Activated naive CD4-positive, alpha-beta T cell treated with anti-CD3 and anti-CD28 coated beads, Interleukin-2, amount 50 U/mL, for 24 hours (primary cell): ENCODE measurements at regions not wholly inside any gene's neighbourhood (a gene's known extent, or its start where the extent isn't known, plus 50 kb on each side); places are given as distances from the start of the nearest gene placed in this dataset.

ENCODE experiments used
- H3K27ac Mint-ChIP-seq: one replicate; pipeline ENCODE4 v1.8.0; 2021; ENCODE audit warnings: mild to moderate bottlenecking, mixed read lengths
- H3K27me3 Mint-ChIP-seq: one replicate; pipeline ENCODE4 v1.8.0; 2021; ENCODE audit warnings: mixed read lengths
- H3K36me3 Mint-ChIP-seq: one replicate; pipeline ENCODE4 v1.8.0; 2021; ENCODE audit warnings: mixed read lengths
- H3K4me1 Mint-ChIP-seq: one replicate; pipeline ENCODE4 v1.8.0; 2021; ENCODE audit warnings: mixed read lengths
- H3K4me3 Mint-ChIP-seq: one replicate; pipeline ENCODE4 v1.8.0; 2021; ENCODE audit warnings: mild to moderate bottlenecking, mixed read lengths
- H3K9me3 Mint-ChIP-seq: one replicate; pipeline ENCODE4 v1.8.0; 2021; ENCODE audit warnings: mixed read lengths

- H3K4me3 Mint-ChIP-seq: no peak overlapping the region
- H3K27ac Mint-ChIP-seq: no peak overlapping the region
- H3K9me3 Mint-ChIP-seq: no peaks in the 10 kb centered on the region
- no peaks in the 10 kb centered on the region for H3K4me1 Mint-ChIP-seq
- no peaks in the 10 kb centered on the region for H3K36me3 Mint-ChIP-seq
- H3K27me3 Mint-ChIP-seq: peaks cover 6% of the 10 kb centered on the region
Measured at GRCh38 chr11:121793916-121794315, 322.1 kb downstream of the BLID start.

- H3K9me3 Mint-ChIP-seq: no peaks in the 10 kb centered on the region
- no peak overlapping the region for H3K4me3 Mint-ChIP-seq
- no peaks in the 10 kb centered on the region for H3K4me1 Mint-ChIP-seq
- no peaks in the 10 kb centered on the region for H3K36me3 Mint-ChIP-seq
- no peak overlapping the region for H3K27ac Mint-ChIP-seq
- peaks cover 10% of the 10 kb centered on the region for H3K27me3 Mint-ChIP-seq
Measured at GRCh38 chr11:121793291-121793690, 322.7 kb downstream of the BLID start.

GRCh38 chr11:121792185-121792584 lies 323.8 kb downstream of the BLID start:
- no peaks in the 10 kb centered on the region for H3K4me1 Mint-ChIP-seq
- H3K27ac Mint-ChIP-seq: no peak overlapping the region
- H3K9me3 Mint-ChIP-seq: no peaks in the 10 kb centered on the region
- H3K27me3 Mint-ChIP-seq: peaks cover 10% of the 10 kb centered on the region
- H3K4me3 Mint-ChIP-seq: no peak overlapping the region
- H3K36me3 Mint-ChIP-seq: no peaks in the 10 kb centered on the region

GRCh38 chr11:121790430-121790829 lies 325.6 kb downstream of the BLID start:
- Mint-ChIP-seq H3K36me3 (peaks cover 2% of the 10 kb centered on the region), H3K4me1 (no peaks in the 10 kb centered on the region), H3K9me3 (peaks cover 7% of the 10 kb centered on the region), H3K4me3 (no peak overlapping the region), H3K27ac (no peak overlapping the region), H3K27me3 (peaks cover 14% of the 10 kb centered on the region)

- Mint-ChIP-seq H3K27ac (no peak overlapping the region), H3K4me3 (no peak overlapping the region), H3K9me3 (peaks cover 9% of the 10 kb centered on the region), H3K4me1 (no peaks in the 10 kb centered on the region), H3K36me3 (no peaks in the 10 kb centered on the region), H3K27me3 (no peaks in the 10 kb centered on the region)
Measured at GRCh38 chr11:121780971-121781370, 328.2 kb upstream of the SORL1-AS1 start.

- no peak overlapping the region for H3K4me3 Mint-ChIP-seq
Measured at GRCh38 chr11:121777056-121777455, 324.3 kb upstream of the SORL1-AS1 start.

GRCh38 chr11:121775276-121775675 lies 322.5 kb upstream of the SORL1-AS1 start:
- Mint-ChIP-seq H3K4me1 (no peaks in the 10 kb centered on the region), H3K9me3 (no peaks in the 10 kb centered on the region), H3K27ac (no peak overlapping the region), H3K27me3 (no peaks in the 10 kb centered on the region), H3K36me3 (no peaks in the 10 kb centered on the region), H3K4me3 (no peak overlapping the region)

More at GRCh38 chr11:121777056-121777455, 324.3 kb upstream of the SORL1-AS1 start:
- Mint-ChIP-seq H3K27me3 (no peaks in the 10 kb centered on the region), H3K27ac (no peak overlapping the region), H3K4me1 (no peaks in the 10 kb centered on the region), H3K36me3 (no peaks in the 10 kb centered on the region), H3K9me3 (no peaks in the 10 kb centered on the region)

- Mint-ChIP-seq H3K27ac (no peak overlapping the region), H3K4me1 (no peaks in the 10 kb centered on the region), H3K27me3 (no peaks in the 10 kb centered on the region), H3K36me3 (no peaks in the 10 kb centered on the region), H3K9me3 (no peaks in the 10 kb centered on the region), H3K4me3 (no peak overlapping the region)
Measured at GRCh38 chr11:121773076-121773475, 320.3 kb upstream of the SORL1-AS1 start.

GRCh38 chr11:121770939-121771595 lies 318.3 kb upstream of the SORL1-AS1 start:
- no peaks in the 10 kb centered on the region for H3K9me3 Mint-ChIP-seq
- no peaks in the 10 kb centered on the region for H3K4me1 Mint-ChIP-seq
- no peak overlapping the region for H3K4me3 Mint-ChIP-seq
- peaks cover 3% of the 10 kb centered on the region for H3K27me3 Mint-ChIP-seq
- H3K27ac Mint-ChIP-seq: no peak overlapping the region
- H3K36me3 Mint-ChIP-seq: no peaks in the 10 kb centered on the region

- peaks cover 3% of the 10 kb centered on the region for H3K27me3 Mint-ChIP-seq
- no peaks in the 10 kb centered on the region for H3K36me3 Mint-ChIP-seq
- H3K27ac Mint-ChIP-seq: no peak overlapping the region
- H3K4me3 Mint-ChIP-seq: no peak overlapping the region
- H3K9me3 Mint-ChIP-seq: no peaks in the 10 kb centered on the region
- no peaks in the 10 kb centered on the region for H3K4me1 Mint-ChIP-seq
Measured at GRCh38 chr11:121769191-121769590, 316.4 kb upstream of the SORL1-AS1 start.

- H3K4me3 Mint-ChIP-seq: no peak overlapping the region
- H3K9me3 Mint-ChIP-seq: no peaks in the 10 kb centered on the region
- H3K4me1 Mint-ChIP-seq: no peaks in the 10 kb centered on the region
- no peak overlapping the region for H3K27ac Mint-ChIP-seq
- peaks cover 3% of the 10 kb centered on the region for H3K27me3 Mint-ChIP-seq
- H3K36me3 Mint-ChIP-seq: no peaks in the 10 kb centered on the region
Measured at GRCh38 chr11:121767433-121767832, 314.7 kb upstream of the SORL1-AS1 start.

GRCh38 chr11:121766991-121767390 lies 314.2 kb upstream of the SORL1-AS1 start:
- Mint-ChIP-seq H3K27ac (no peak overlapping the region), H3K4me3 (no peak overlapping the region), H3K4me1 (no peaks in the 10 kb centered on the region), H3K27me3 (peaks cover 3% of the 10 kb centered on the region), H3K9me3 (no peaks in the 10 kb centered on the region), H3K36me3 (no peaks in the 10 kb centered on the region)

GRCh38 chr11:121766166-121766565 lies 313.4 kb upstream of the SORL1-AS1 start:
- H3K4me3 Mint-ChIP-seq: no peak overlapping the region
- H3K27ac Mint-ChIP-seq: no peak overlapping the region
- H3K4me1 Mint-ChIP-seq: no peaks in the 10 kb centered on the region
- no peaks in the 10 kb centered on the region for H3K36me3 Mint-ChIP-seq
- H3K9me3 Mint-ChIP-seq: no peaks in the 10 kb centered on the region
- peaks cover 3% of the 10 kb centered on the region for H3K27me3 Mint-ChIP-seq

- no peak overlapping the region for H3K4me3 Mint-ChIP-seq
- H3K27ac Mint-ChIP-seq: no peak overlapping the region
- no peaks in the 10 kb centered on the region for H3K4me1 Mint-ChIP-seq
- H3K36me3 Mint-ChIP-seq: no peaks in the 10 kb centered on the region
- no peaks in the 10 kb centered on the region for H3K9me3 Mint-ChIP-seq
- peaks cover 3% of the 10 kb centered on the region for H3K27me3 Mint-ChIP-seq
Measured at GRCh38 chr11:121763526-121763925, 310.8 kb upstream of the SORL1-AS1 start.

- Mint-ChIP-seq H3K36me3 (no peaks in the 10 kb centered on the region), H3K4me3 (no peak overlapping the region), H3K9me3 (no peaks in the 10 kb centered on the region), H3K4me1 (no peaks in the 10 kb centered on the region), H3K27ac (no peak overlapping the region), H3K27me3 (peaks cover 2% of the 10 kb centered on the region)
Measured at GRCh38 chr11:121762820-121763219, 310.1 kb upstream of the SORL1-AS1 start.

GRCh38 chr11:121761186-121761585 lies 308.4 kb upstream of the SORL1-AS1 start:
- H3K27ac Mint-ChIP-seq: no peak overlapping the region
- H3K4me1 Mint-ChIP-seq: no peaks in the 10 kb centered on the region
- H3K27me3 Mint-ChIP-seq: no peaks in the 10 kb centered on the region
- H3K4me3 Mint-ChIP-seq: no peak overlapping the region
- no peaks in the 10 kb centered on the region for H3K36me3 Mint-ChIP-seq
- no peaks in the 10 kb centered on the region for H3K9me3 Mint-ChIP-seq
